NCI-H1694 treated with DMSO at 0.1 percent for 48 hours (cell line): ENCODE measurements at regions not wholly inside any gene's neighbourhood (a gene's known extent, or its start where the extent isn't known, plus 50 kb on each side); places are given as distances from the start of the nearest gene placed in this dataset.
"Not testable (repeated sequence)": the region's sequence is repeated elsewhere in the genome, so short reads cannot be mapped to it uniquely, and the experiment has no call there.

Source experiments
- DNase-seq: peaks from one replicate; lab custom pipeline; 2025; lab: John Stamatoyannopoulos, UW

DNA sequence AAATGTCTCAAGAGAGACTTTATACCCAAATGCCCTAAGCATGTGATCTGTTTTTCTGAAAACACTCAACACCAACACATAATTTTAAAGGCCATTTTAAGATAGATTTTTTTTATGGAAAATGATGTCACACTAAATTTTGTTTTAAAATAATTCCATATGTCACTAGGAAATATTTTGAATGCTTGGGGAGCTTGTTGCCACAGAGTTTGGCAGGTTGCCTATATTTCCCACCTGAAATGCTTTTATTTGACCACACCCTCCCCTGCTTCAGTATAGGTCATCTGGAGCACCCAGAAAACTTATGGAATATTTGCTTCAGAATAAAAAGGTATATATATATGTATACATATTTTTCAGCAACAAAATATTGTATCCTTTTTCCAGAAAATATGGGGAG is 180.0 kb upstream of the ANK3 start:
- no peak for DNase-seq

- DNase-seq, result no peak
Observed at GRCh38 chr10:60566096-60566495, 176.4 kb upstream of the ANK3 start.

DNA sequence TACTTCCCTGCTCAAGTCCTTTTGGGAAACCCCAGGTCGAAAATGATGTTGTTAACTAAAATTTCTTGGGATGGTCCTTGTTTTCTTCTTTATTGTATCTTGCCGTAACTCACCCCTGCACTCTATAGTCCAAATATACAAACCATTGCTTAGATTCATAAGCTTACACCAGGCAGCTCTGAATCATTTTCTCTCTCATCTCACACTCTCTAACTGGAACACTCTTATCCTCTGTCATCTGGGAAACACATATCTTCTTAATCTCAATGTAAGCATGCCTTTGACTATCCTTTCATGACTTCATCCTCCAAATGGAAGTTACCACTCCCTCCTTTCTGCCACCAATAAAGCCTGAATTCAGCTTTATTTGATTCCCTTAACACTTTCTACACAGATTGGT is 175.8 kb upstream of the ANK3 start:
- DNase-seq, result no peak

GRCh38 chr10:60564475-60564874 is 174.8 kb upstream of the ANK3 start:
- no peak for DNase-seq

GRCh38 chr10:60560451-60560850 is 170.8 kb upstream of the ANK3 start:
- no peak for DNase-seq

DNA sequence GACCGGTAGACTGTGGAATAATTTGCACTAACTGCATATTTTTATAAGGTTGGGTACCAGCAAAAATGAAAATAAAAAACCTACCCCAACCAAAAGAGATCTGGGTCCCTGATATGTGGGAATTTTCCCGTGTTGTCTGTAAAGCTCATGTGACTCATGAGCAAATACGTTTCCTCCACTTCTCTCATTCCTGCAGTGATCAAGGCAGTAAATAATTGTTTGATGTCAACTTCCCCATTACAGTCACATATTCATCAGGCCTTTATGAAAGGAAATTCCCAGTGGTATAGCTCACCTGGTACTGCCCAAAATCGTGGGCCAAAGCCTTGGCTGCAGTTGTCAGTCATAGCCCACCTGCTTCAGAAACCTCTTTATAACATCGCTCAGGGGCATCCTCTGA is 166.0 kb upstream of the ANK3 start:
- DNase-seq, result no peak

GRCh38 chr10:60549686-60550085 is 160.0 kb upstream of the ANK3 start:
- DNase-seq, result peak; percentile 29

- no peak for DNase-seq
Observed at GRCh38 chr10:60542657-60543056, 153.0 kb upstream of the ANK3 start.

DNA sequence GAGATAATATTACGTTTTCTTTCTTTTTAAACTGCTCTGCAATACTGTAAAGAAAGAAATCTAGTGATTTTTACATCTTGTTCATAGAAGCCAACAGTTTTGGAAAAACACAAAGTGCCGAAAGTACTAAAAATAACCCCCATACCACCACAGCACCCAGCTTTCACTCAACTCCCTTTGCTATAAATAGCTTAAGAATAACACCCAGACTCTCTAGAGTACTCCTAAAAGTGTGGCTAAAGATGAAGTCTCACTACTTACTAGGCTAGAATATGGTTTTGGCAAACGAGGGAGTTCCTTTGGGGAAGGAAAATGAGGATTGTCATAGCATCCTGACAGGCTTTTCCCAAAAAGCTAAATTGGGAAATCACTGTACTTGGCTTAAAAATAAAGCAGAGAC is 151.8 kb upstream of the ANK3 start:
- DNase-seq, result no peak

DNA sequence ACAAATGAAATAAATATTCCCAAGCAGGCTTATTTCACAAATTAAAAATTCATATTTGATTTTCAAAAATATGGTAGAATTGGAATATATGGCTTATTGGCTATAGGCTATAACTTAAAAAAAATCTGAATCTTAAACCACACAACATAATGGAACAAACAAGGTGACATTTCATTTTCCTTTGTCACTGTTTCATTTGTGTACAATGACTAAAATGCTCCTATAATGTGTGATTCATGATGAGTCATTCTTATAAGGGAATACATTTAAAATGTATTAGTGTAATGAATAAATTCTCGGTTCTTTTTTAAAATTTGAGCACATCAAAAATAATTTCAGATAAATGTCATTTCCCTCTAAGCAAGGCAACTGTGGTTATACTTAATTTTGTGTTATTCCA is 148.0 kb upstream of the ANK3 start:
- DNase-seq, result no peak

- no peak for DNase-seq
Observed at GRCh38 chr10:60536529-60537114, 146.9 kb upstream of the ANK3 start.

GRCh38 chr10:60535427-60535826 is 145.8 kb upstream of the ANK3 start:
- DNase-seq, result no peak

DNA sequence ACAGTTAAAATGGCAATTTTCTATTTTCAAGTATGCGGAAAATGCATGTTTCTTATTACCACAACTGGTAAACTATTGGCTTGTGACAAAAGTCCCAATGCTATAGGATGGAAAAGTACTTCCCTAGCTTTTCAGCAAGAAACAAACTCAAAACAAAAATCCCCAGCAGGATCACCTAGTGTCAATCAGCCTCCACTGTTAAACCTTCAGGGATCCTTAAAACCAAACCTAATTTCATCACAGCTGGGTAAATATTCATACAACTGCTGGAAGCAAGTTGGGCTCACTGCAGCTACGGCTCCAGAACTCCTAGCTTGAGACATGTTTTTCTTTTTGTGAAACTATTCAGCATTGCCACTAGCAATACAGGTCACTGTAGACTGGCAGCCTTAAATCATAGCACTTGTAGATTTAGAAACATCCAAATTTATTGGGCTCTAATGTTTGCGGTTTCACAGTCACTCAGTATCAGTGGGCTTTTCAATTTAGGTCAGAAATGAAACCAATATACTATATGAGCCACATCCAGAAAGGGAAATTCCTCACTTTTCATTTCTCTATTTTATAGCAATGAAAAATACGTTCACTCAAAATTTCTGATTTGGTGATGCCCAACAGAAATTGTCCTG is 145.2 kb upstream of the ANK3 start:
- DNase-seq, result no peak

- DNase-seq, result no peak
Observed at GRCh38 chr10:60532696-60533468, 143.2 kb upstream of the ANK3 start.

- DNase-seq, result no peak
Observed at GRCh38 chr10:60531006-60531405, 141.3 kb upstream of the ANK3 start.

DNA sequence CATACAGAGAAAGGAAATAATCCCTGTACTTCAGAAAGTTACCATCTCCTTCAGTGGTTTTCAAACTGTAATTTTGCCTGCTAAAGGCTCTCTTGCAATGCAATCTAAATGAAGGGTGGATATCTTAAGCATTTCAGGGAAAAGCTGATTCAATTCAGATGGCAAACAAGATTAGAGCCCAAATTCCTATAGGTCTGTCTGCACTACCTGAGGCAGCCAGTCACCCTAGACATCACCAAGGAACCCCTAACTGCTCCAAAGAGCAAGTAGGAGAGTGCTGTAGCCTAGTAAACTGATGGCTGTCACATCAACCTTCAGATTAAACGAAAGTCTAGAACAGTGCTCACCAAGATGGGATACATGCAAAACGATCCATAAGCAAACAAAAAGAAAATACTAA is 138.0 kb upstream of the ANK3 start:
- DNase-seq, result no peak

- DNase-seq, result no peak
Observed at GRCh38 chr10:60525716-60526585, 136.3 kb upstream of the ANK3 start.

DNA sequence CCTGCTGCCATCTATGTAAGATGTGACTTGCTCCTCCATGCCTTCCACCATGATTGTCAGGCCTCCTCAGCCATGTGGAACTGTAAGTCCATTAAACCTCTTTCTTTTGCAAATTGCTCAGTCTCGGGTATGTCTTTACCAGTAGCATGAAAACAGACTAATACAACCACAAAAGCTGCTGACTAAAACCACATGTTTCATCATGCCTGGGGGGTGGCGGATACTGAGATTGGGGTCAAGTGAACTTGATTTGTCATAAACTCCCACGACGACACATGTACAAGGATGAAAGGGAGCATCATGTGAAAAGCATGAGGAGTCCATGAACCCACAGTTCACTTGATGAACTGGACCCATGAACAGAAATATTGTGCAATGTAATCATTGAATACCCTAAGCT is 134.9 kb upstream of the ANK3 start:
- DNase-seq, result no peak

- DNase-seq, result not testable (repeated sequence)
Observed at GRCh38 chr10:60523371-60523770, 133.7 kb upstream of the ANK3 start.

DNA sequence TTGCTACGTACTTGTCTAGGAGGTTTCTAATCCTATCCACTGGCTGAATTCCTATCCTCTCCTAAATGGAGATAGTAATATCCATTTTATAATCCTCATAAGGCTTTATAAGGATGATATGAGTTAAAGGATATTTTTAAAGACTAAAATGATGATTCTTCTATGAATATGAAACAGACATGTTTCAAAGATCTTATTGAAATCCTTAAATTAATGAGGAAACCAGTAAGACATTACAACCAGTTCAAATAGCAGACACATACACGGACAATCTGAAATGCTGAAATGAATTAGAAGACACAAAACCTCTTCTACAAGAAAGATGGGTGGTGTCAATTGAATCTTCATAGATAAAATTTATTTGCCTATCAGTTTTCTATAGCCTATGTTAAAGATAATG is 132.9 kb upstream of the ANK3 start:
- no peak for DNase-seq

GRCh38 chr10:60521974-60522405 is 132.3 kb upstream of the ANK3 start:
- DNase-seq, result no peak

DNA sequence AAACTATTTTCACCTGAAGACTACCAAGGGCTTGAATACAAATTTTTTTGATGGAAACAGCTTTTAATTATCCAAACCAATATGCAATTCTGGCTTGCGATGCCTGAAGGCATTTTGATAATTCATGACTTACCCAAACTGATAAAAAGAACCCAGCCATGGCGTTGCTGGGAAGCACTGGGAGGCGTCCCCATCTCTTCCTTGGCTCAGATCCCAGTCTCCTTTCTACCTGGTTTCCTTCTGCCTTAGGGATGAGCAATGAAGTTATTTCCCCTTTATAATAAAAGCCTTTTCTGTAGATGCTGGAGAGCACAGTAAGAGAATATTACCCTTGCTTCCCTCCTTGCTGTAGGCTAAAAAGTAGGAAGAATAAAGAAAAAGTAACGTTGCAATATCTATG is 129.1 kb upstream of the ANK3 start:
- no peak for DNase-seq

- DNase-seq, result no peak
Observed at GRCh38 chr10:60517805-60518204, 128.1 kb upstream of the ANK3 start.
